Lower lobe of right lung (tissue), 2 donors: ENCODE measurements at regions not wholly inside any gene's neighbourhood (a gene's known extent, or its start where the extent isn't known, plus 50 kb on each side); places are given as distances from the start of the nearest gene placed in this dataset.

Experiments
- ATAC-seq, 2 donors: fragments of 200-7000 bp; cut with Tn5 transposase; one replicate each; pipeline ENCODE4 v1.9.1; 2020 to 2022; ENCODE audit warnings: mild to moderate bottlenecking in 2 of 2, moderate library complexity in 2 of 2
- DNase-seq: peaks from one replicate; pipeline ENCODE4 v3.0.0-alpha.2; 2020
- H3K27ac ChIP-seq: fragments of 200-600 bp; one replicate; pipeline ENCODE4 v1.8.0; 2022
- H3K27me3 ChIP-seq: fragments of 200-600 bp; one replicate; pipeline ENCODE4 v1.8.0; 2022; ENCODE audit warnings: low read depth
- H3K36me3 ChIP-seq: fragments of 200-600 bp; one replicate; pipeline ENCODE4 v1.8.0; 2022; ENCODE audit warnings: mild to moderate bottlenecking
- H3K4me1 ChIP-seq: fragments of 200-600 bp; one replicate; pipeline ENCODE4 v1.8.0; 2022
- H3K4me3 ChIP-seq: fragments of 200-600 bp; one replicate; pipeline ENCODE4 v1.8.0; 2022; ENCODE audit warnings: mild to moderate bottlenecking
- H3K9me3 ChIP-seq: fragments of 200-600 bp; one replicate; pipeline ENCODE4 v1.8.0; 2022
- intact Hi-C: fragments of 100-400 bp; cut with DNase I; formaldehyde crosslinking; loops from one replicate; pipeline ENCODE4 v1.11.0; 2022
- TF ChIP-seq, protein P1 (sequence below): fragments of 200-600 bp; IDR thresholded peaks from one replicate; pipeline ENCODE4 v1.8.0; 2022; ENCODE audit warnings: antibody characterized with exemption, mild to moderate bottlenecking
- donor health status: DM: no; HTN: yes; CAD: no; lungs with severe emphysema.

DNA sequence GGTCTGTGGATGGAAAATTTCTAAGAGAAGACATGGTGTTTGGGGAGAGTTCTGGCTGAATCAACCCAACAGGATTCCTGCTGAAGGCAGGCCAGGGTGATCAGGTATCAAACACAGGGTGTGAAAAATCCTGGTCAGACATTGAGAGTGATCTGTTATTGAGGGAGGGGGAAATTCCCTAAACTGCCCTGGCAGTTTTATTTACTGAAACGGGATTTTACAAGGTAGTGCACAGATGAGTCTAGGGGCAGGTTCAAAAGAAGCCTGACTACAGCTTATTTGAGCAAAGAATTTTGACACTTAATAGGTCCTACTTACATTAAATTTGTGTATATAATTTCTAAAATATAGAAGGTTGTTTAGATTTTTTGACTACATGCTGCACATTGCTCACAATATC lies 569.4 kb upstream of the RGS18 start:
- intact Hi-C loops, result no loop called here
- Histone ChIP-seq H3K4me1 (no peaks in the 10 kb centered on the region), H3K9me3 (no peaks in the 10 kb centered on the region), H3K4me3 (no peak overlapping the region), H3K27ac (no peak overlapping the region), H3K27me3 (no peaks in the 10 kb centered on the region), H3K36me3 (no peaks in the 10 kb centered on the region)
- no peak for ATAC-seq
- TF ChIP-seq, protein P1, sequence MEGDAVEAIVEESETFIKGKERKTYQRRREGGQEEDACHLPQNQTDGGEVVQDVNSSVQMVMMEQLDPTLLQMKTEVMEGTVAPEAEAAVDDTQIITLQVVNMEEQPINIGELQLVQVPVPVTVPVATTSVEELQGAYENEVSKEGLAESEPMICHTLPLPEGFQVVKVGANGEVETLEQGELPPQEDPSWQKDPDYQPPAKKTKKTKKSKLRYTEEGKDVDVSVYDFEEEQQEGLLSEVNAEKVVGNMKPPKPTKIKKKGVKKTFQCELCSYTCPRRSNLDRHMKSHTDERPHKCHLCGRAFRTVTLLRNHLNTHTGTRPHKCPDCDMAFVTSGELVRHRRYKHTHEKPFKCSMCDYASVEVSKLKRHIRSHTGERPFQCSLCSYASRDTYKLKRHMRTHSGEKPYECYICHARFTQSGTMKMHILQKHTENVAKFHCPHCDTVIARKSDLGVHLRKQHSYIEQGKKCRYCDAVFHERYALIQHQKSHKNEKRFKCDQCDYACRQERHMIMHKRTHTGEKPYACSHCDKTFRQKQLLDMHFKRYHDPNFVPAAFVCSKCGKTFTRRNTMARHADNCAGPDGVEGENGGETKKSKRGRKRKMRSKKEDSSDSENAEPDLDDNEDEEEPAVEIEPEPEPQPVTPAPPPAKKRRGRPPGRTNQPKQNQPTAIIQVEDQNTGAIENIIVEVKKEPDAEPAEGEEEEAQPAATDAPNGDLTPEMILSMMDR, result no peak
- no peak for DNase-seq

DNA sequence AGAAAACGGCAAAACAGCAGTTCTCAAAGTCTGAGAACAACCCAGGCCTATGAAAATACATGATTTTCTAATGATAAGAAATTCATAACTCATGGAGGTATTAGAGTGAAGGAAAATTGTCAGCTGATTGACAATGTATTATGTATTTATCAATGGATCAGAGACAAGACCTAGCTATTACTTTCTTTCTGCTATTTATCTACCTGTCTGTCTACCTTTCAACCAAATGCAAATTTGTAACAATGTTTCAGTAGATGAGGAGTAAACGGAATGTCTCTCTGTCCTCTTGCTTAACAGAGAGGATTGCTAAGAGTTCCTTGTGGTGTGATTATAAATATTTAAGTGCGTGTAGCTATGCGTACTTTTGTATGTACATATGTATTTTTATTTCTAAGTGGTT lies 568.7 kb upstream of the RGS18 start:
- no peaks in the 10 kb centered on the region for H3K36me3 ChIP-seq
- intact Hi-C loops, result no loop called here
- no peak overlapping the region for H3K27ac ChIP-seq
- DNase-seq (no peak), ATAC-seq (no peak)
- H3K27me3 ChIP-seq, result no peaks in the 10 kb centered on the region
- H3K9me3 ChIP-seq, result no peaks in the 10 kb centered on the region
- TF ChIP-seq, protein P1, result no peak
- H3K4me1 ChIP-seq, result no peaks in the 10 kb centered on the region
- no peak overlapping the region for H3K4me3 ChIP-seq

DNA sequence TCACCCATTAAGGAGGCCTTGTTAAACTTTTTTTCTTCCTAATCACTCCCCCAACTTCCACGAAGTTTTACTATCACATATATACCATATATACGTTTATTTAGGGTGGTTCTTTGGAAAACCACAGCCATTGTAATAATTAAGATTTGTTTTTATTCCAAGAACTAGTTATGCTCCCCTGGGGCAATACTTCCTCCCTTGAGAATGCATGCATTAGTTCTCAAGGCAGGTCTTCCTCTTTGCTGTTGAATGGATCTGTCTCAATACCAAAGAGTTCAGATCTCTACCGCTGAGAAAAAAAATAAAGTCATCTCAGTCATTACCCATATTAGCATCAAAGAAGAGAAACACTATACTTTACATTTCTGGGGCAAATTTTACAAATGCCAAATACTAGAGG lies 567.7 kb upstream of the RGS18 start:
- Histone ChIP-seq H3K36me3 (no peaks in the 10 kb centered on the region), H3K9me3 (no peaks in the 10 kb centered on the region), H3K4me1 (no peaks in the 10 kb centered on the region), H3K27ac (no peak overlapping the region), H3K27me3 (no peaks in the 10 kb centered on the region), H3K4me3 (no peak overlapping the region)
- DNase-seq (no peak), ATAC-seq (no peak)
- intact Hi-C loops, result no loop called here
- TF ChIP-seq, protein P1, result no peak

DNA sequence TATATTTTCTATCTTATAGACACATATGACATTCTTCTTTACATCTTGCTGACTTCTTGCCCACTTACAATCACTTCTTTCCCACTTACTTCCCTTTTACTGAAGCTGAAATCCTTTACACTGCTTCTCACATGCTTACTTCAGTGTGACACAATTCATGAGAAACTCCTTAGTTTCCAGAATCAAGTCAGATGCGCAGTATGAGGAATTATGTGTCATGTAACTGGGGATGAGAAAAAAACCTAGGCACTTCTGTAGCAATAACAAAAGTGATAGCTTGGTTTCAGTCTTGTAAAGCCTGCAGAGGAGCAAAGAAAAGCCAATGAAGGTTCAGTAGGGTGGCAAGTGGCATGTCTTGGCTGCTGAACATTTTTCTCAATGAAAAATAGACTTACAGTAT lies 566.2 kb upstream of the RGS18 start:
- no peak overlapping the region for H3K27ac ChIP-seq
- H3K9me3 ChIP-seq, result no peaks in the 10 kb centered on the region
- H3K27me3 ChIP-seq, result no peaks in the 10 kb centered on the region
- intact Hi-C loops, result no loop called here
- peak in 1 of 2 donors; percentile 32 for ATAC-seq
- TF ChIP-seq, protein P1, result no peak
- no peaks in the 10 kb centered on the region for H3K4me1 ChIP-seq
- H3K36me3 ChIP-seq, result no peaks in the 10 kb centered on the region
- H3K4me3 ChIP-seq, result no peak overlapping the region
- no peak for DNase-seq

- Histone ChIP-seq H3K36me3 (no peaks in the 10 kb centered on the region), H3K9me3 (no peaks in the 10 kb centered on the region)
- no peak for ATAC-seq
These were observed 565.4 kb upstream of the RGS18 start for GRCh38 chr1:191592907-191593306.

More at GRCh38 chr1:191592907-191593306, 565.4 kb upstream of the RGS18 start:
- Histone ChIP-seq H3K27ac (no peak overlapping the region), H3K4me3 (no peak overlapping the region), H3K4me1 (no peaks in the 10 kb centered on the region), H3K27me3 (no peaks in the 10 kb centered on the region)
- TF ChIP-seq, protein P1, result no peak
- intact Hi-C loops, result no loop called here
- no peak for DNase-seq
